Tongue (tissue), 1 donor: ENCODE measurements at regions not wholly inside any gene's neighbourhood (a gene's known extent, or its start where the extent isn't known, plus 50 kb on each side); places are given as distances from the start of the nearest gene placed in this dataset.

Experiments used
- DNase-seq: peaks from one replicate; pipeline ENCODE4 v3.0.0-alpha.2; 2015

GRCh38 chr5:173689737-173690360, 73.4 kb upstream of the BOD1 start:
- no peak for DNase-seq

GRCh38 chr5:173691931-173692330, 75.5 kb upstream of the BOD1 start:
- no peak for DNase-seq

- no peak for DNase-seq
Measured at GRCh38 chr5:173693670-173694069, 77.2 kb upstream of the BOD1 start.

GRCh38 chr5:173696216-173696615, 79.8 kb upstream of the BOD1 start:
- DNase-seq: no peak

- no peak for DNase-seq
Measured at GRCh38 chr5:173697931-173698579, 81.6 kb upstream of the BOD1 start.

- no peak for DNase-seq
Measured at GRCh38 chr5:173699966-173700365, 83.5 kb upstream of the BOD1 start.

- no peak for DNase-seq
Measured at GRCh38 chr5:173703466-173703865, 87.0 kb upstream of the BOD1 start.

GRCh38 chr5:173704615-173705511, 88.4 kb upstream of the BOD1 start:
- DNase-seq: no peak

- DNase-seq: no peak
Measured at GRCh38 chr5:173705512-173706044, 89.1 kb upstream of the BOD1 start.

GRCh38 chr5:173706700-173707099, 90.2 kb upstream of the BOD1 start:
- DNase-seq: no peak

GRCh38 chr5:173707392-173707791, 90.9 kb upstream of the BOD1 start:
- DNase-seq: no peak

- no peak for DNase-seq
Measured at GRCh38 chr5:173709145-173709544, 92.7 kb upstream of the BOD1 start.

- no peak for DNase-seq
Measured at GRCh38 chr5:173709761-173710160, 93.3 kb upstream of the BOD1 start.

- DNase-seq: no peak
Measured at GRCh38 chr5:173710528-173710927, 94.1 kb upstream of the BOD1 start.

- no peak for DNase-seq
Measured at GRCh38 chr5:173711466-173711865, 95.0 kb upstream of the BOD1 start.

GRCh38 chr5:173712609-173713175, 96.2 kb upstream of the BOD1 start:
- DNase-seq: no peak

GRCh38 chr5:173714551-173715428, 98.3 kb upstream of the BOD1 start:
- no peak for DNase-seq

- no peak for DNase-seq
Measured at GRCh38 chr5:173715607-173716006, 99.2 kb upstream of the BOD1 start.

GRCh38 chr5:173716058-173716682, 99.7 kb upstream of the BOD1 start:
- DNase-seq: no peak

GRCh38 chr5:173717959-173718358, 101.5 kb upstream of the BOD1 start:
- no peak for DNase-seq

- no peak for DNase-seq
Measured at GRCh38 chr5:173718469-173718868, 102.0 kb upstream of the BOD1 start.
